ENCODE measurements at regions not wholly inside any gene's neighbourhood (a gene's known extent, or its start where the extent isn't known, plus 50 kb on each side); places are given as distances from the start of the nearest gene placed in this dataset.

DNA sequence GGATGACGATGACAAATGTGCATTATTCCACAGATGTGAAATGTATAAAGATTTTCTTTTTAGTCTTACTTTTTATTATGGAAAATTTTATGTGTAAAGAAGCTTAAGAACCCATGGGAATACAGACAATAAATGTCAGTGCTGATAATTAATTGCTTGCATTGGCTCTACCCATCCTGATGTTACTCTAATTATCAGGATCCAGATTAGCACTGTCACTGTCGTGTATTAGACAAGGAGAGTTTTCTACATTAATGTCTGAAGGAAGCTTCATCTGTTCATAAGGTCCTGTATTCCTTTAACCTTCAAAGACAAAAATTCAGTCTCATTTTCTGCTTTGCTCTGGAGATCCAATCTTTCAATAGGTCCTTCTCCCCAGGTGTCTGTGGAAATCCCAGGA lies 259.1 kb upstream of the ADAMTS5 start:
- H3K4me3 ChIP-seq (ENCODE audit: low read length) = no peak overlapping the region
- H3K27me3 ChIP-seq (ENCODE audit: control insufficient read depth, low read length) = no peaks in the 10 kb centered on the region
- H3K79me2 ChIP-seq (ENCODE audit: control insufficient read depth, low read length) = no peaks in the 10 kb centered on the region
- no peaks in the 10 kb centered on the region; the same call in 1 of the 2 replicates for H3K9me3 ChIP-seq (ENCODE audit: control insufficient read depth, insufficient read depth, low read length)
- H3F3A ChIP-seq (ENCODE audit: control insufficient read depth, insufficient read depth) = no peaks in the 10 kb centered on the region
- H3K4me2 ChIP-seq (ENCODE audit: low read length) = no peak overlapping the region
- no peaks in the 10 kb centered on the region for H3K9me2 ChIP-seq (replicated peaks; ENCODE audit: control insufficient read depth, low read length)
- H3K27ac ChIP-seq (ENCODE audit: low read depth, low read length) = no peak overlapping the region
- TF ChIP-seq, protein P1, sequence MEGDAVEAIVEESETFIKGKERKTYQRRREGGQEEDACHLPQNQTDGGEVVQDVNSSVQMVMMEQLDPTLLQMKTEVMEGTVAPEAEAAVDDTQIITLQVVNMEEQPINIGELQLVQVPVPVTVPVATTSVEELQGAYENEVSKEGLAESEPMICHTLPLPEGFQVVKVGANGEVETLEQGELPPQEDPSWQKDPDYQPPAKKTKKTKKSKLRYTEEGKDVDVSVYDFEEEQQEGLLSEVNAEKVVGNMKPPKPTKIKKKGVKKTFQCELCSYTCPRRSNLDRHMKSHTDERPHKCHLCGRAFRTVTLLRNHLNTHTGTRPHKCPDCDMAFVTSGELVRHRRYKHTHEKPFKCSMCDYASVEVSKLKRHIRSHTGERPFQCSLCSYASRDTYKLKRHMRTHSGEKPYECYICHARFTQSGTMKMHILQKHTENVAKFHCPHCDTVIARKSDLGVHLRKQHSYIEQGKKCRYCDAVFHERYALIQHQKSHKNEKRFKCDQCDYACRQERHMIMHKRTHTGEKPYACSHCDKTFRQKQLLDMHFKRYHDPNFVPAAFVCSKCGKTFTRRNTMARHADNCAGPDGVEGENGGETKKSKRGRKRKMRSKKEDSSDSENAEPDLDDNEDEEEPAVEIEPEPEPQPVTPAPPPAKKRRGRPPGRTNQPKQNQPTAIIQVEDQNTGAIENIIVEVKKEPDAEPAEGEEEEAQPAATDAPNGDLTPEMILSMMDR (IDR thresholded peaks at IDR 0.05; ENCODE audit: low read depth, low read length, poor library complexity, severe bottlenecking) = no peak
- TF ChIP-seq EZH2phosphoT487 (IDR thresholded peaks at IDR 0.05; ENCODE audit: borderline replicate concordance, low read length) = no peak
- no peaks in the 10 kb centered on the region for H4K20me1 ChIP-seq (ENCODE audit: control insufficient read depth, insufficient read depth, low read depth, low read length)
- no peaks in the 10 kb centered on the region for H3K36me3 ChIP-seq (ENCODE audit: control insufficient read depth, low read length)
- no peaks in the 10 kb centered on the region for H3K4me1 ChIP-seq (ENCODE audit: control insufficient read depth, low read length)

DNA sequence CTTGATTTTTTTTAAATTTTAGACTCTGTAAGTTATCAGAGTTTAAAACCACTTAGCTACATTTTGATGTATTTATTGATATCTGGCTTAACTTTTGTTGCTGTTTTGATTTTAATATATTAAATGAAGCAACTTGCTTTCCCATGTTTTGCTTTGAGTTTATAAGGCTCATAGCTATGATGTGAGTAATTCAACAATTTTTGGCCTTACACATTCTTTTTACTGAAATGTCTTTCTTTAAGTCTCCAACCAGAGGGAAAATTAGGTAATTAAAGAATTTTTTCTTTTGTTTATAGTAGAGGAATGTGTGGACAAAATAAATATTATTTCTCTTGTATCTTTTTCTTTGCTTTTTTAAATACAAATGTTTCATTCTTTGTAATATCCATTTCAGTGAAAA lies 258.3 kb upstream of the ADAMTS5 start:
- Histone ChIP-seq H3K27me3 (ENCODE audit: control insufficient read depth, low read length) (no peaks in the 10 kb centered on the region), H3K4me1 (ENCODE audit: control insufficient read depth, low read length) (no peaks in the 10 kb centered on the region), H3K79me2 (ENCODE audit: control insufficient read depth, low read length) (no peaks in the 10 kb centered on the region), H3K27ac (ENCODE audit: low read depth, low read length) (no peak overlapping the region), H3K4me2 (ENCODE audit: low read length) (no peak overlapping the region), H3K36me3 (ENCODE audit: control insufficient read depth, low read length) (no peaks in the 10 kb centered on the region), H3K4me3 (ENCODE audit: low read length) (no peak overlapping the region), H3K9me2 (replicated peaks; ENCODE audit: control insufficient read depth, low read length) (no peaks in the 10 kb centered on the region), H4K20me1 (ENCODE audit: control insufficient read depth, insufficient read depth, low read depth, low read length) (no peaks in the 10 kb centered on the region), H3K9me3 (ENCODE audit: control insufficient read depth, insufficient read depth, low read length) (no peaks in the 10 kb centered on the region; the same call in 1 of the 2 replicates), H3F3A (ENCODE audit: control insufficient read depth, insufficient read depth) (no peaks in the 10 kb centered on the region)
- TF ChIP-seq EZH2phosphoT487 (IDR thresholded peaks at IDR 0.05; ENCODE audit: borderline replicate concordance, low read length) = no peak
- TF ChIP-seq, protein P1 (IDR thresholded peaks at IDR 0.05; ENCODE audit: low read depth, low read length, poor library complexity, severe bottlenecking) = no peak

DNA sequence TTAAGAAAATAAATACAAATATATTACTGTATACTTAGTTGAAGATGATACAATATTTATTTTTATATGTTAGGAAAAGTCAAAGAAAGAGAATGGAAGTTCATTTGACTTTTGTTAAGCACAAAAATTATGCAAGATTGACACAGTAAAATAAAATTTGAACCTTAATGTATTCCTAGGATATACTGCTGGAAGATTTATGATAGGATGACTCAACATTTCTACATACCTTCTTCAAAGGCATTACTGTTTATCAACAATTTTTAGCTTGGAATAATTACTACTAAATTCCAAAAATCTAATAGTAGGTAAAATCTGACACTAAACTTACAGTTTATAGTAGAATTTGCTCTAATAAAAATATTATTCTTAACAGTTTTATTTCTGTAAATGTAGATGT lies 257.3 kb upstream of the ADAMTS5 start:
- Histone ChIP-seq H3K9me3 (ENCODE audit: control insufficient read depth, insufficient read depth, low read length) (no peaks in the 10 kb centered on the region; the same call in 1 of the 2 replicates), H3K9me2 (replicated peaks; ENCODE audit: control insufficient read depth, low read length) (no peaks in the 10 kb centered on the region), H4K20me1 (ENCODE audit: control insufficient read depth, insufficient read depth, low read depth, low read length) (no peaks in the 10 kb centered on the region), H3K4me2 (ENCODE audit: low read length) (no peak overlapping the region), H3K79me2 (ENCODE audit: control insufficient read depth, low read length) (no peaks in the 10 kb centered on the region), H3K4me1 (ENCODE audit: control insufficient read depth, low read length) (no peaks in the 10 kb centered on the region), H3K4me3 (ENCODE audit: low read length) (no peak overlapping the region), H3F3A (ENCODE audit: control insufficient read depth, insufficient read depth) (no peaks in the 10 kb centered on the region), H3K27me3 (ENCODE audit: control insufficient read depth, low read length) (no peaks in the 10 kb centered on the region), H3K27ac (ENCODE audit: low read depth, low read length) (no peak overlapping the region), H3K36me3 (ENCODE audit: control insufficient read depth, low read length) (no peaks in the 10 kb centered on the region)
- no peak for TF ChIP-seq EZH2phosphoT487 (IDR thresholded peaks at IDR 0.05; ENCODE audit: borderline replicate concordance, low read length)
- TF ChIP-seq, protein P1 (IDR thresholded peaks at IDR 0.05; ENCODE audit: low read depth, low read length, poor library complexity, severe bottlenecking) = no peak
